HG02623 (cell line): ENCODE measurements at regions not wholly inside any gene's neighbourhood (a gene's known extent, or its start where the extent isn't known, plus 50 kb on each side); places are given as distances from the start of the nearest gene placed in this dataset.
"Not testable (repeated sequence)": the region's sequence is repeated elsewhere in the genome, so short reads cannot be mapped to it uniquely, and the experiment has no call there.

Source experiments
- ATAC-seq: cut with Tn5 transposase; IDR thresholded peaks from one replicate; pipeline ENCODE4 v1.9.1; 2021; ENCODE audit warnings: moderate library complexity; ENCODE audit not compliant: unreplicated experiment

DNA sequence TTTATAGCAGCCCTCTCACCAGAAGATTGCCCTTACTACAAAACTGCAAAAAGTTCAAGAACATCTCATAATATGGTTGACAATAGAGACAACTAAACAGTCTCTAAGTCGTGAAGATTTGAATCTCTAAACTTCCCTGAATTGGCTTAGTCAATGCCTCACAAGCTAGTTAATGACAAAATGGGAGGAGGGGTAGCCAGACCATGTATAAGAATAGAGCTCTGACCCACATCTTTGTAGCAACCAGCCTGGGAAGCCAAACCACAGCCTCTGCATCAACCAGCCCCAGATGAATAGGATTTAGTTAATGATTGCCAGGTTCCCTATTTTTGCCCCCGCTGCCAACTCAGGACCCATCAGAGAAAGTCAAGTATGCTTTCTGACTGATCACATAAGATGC is 1265.9 kb upstream of the PCDH10 start:
- ATAC-seq, result not testable (repeated sequence)

GRCh38 chr4:131925662-131926061 is 1223.4 kb upstream of the PCDH10 start:
- not testable (repeated sequence) for ATAC-seq

- ATAC-seq, result not testable (repeated sequence)
Measured at GRCh38 chr4:131967646-131968045, 1181.4 kb upstream of the PCDH10 start.

DNA sequence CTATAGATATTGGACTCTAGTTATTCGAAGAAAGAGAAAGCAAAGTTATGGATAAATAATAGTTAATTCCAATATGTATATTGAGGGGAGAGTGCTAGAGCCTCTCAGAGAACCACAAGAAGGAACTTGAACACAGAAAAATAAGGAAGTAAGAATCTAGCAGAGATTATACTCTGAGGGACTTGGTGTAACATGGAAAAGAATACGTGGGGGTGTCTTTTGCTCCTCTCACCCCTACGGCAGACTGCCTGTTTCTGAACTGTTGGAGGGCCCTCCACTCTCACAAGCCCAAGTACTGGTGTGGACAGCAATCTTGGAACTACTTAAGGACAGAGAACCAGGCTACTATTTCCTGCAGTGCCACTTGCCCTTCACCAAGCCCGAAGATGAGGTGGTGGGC is 1174.4 kb upstream of the PCDH10 start:
- no peak for ATAC-seq

GRCh38 chr4:131975276-131976132 is 1173.6 kb upstream of the PCDH10 start:
- not testable (repeated sequence) for ATAC-seq

DNA sequence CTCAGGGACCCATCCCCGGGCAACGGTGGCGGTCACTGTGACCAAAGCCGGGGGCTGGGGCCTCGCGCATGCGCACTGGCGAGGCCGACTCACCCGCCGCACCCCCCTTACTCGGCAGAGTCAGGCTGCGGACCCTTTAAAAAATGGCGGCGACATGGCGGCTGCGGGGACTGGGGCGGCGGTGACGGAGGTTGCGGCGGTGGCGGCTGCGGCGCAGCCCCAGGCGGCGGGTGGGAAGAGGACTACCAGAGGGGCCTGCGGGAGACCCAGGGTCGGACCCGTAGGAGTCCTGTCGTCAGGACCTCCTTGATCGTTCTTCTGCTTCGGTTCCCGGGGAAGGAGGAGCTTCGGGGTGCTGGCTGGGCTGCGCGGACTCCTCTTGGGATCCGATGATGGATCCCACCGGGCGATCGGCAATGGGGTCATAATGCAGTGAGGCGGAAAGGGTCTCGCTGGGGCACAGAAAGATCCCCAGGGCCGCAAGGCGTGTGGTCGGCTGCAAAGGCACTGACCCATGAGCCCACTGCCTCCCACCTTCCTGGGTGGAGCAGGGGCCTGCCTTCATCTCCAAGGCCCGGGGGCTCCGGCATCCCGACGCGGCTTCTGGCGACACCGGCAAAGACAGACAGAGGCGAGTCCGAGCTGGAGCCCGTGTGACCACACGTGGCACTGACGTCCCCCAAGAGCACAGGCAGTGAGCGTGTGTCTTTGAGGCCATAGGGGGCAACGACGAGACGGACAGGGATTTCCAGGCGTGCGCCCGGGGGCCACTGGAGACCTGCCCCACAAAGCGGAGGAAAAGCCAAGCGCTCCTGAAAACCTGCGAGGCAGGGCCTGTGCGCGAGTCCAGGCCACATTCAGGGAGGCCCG is 1172.7 kb upstream of the PCDH10 start:
- ATAC-seq, result not testable (repeated sequence)

DNA sequence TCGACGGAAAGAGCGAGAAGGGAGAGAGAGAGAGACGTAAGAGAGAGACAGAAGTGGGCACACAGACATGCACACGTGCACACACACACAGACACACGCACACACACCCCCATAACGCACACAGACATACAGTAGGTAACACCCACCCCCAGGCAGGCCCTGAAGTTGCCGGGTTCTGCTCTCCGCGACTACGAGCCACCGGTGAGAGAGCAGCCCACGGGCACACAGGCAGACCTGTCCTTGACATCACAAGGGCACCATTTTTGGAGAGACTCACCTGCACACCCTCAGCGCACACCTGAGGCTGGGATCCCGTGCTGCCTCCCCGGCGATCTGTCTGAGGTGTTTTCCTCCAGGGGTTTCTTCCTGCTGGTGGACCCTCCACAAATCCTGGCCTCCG is 1171.0 kb upstream of the PCDH10 start:
- no peak for ATAC-seq

- ATAC-seq, result no peak
Measured at GRCh38 chr4:131989576-131989975, 1159.5 kb upstream of the PCDH10 start.

- no peak for ATAC-seq
Measured at GRCh38 chr4:132001542-132001941, 1147.6 kb upstream of the PCDH10 start.

- no peak for ATAC-seq
Measured at GRCh38 chr4:132003593-132003992, 1145.5 kb upstream of the PCDH10 start.

DNA sequence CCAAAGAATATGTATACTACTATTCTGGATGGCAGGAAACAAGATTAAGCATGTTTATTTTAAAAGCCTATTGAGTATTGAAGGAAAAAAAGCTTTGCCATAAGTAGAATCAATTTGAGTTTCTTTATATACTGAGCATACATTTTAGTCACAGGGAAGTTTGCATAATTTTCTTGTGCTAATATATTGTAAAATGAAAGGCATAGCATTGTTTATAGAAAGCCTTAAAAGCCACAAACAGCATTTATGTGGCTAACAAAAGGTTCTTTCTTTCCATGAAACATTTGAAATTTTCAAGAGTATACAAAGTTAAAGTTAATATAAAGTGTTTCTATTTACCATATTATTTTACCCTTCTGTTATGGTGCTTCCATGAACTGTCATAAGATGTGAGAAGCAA is 1133.8 kb upstream of the PCDH10 start:
- no peak for ATAC-seq

DNA sequence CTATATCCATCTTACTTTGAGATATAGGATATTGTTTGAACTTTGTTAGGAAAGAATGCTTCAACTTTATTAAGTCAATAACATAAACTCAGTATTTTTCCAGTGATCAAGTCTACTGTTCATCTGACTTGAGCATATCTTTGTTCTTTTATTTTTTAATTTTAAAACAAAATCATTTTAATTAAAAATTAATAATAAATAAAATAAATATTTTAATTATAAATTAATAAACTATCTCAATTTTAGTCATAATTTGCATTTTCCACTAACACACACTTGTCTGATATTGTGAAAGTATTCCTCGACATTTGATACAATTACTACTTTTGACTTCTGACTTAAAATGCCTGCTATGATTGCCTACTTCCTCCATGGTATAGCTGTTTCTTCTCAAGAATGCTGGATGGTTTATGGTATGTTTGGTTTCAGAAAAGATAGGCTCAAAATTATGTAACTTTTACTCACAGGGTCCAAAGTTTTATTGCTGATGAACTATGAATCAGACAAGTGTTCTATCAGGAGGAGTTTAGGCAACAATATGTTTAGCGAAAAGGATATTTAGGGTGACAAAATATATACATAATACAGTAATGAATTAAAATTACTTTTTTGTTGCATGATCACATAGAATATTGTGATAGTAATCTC is 1132.3 kb upstream of the PCDH10 start:
- no peak for ATAC-seq

- no peak for ATAC-seq
Measured at GRCh38 chr4:132026166-132026565, 1122.9 kb upstream of the PCDH10 start.

DNA sequence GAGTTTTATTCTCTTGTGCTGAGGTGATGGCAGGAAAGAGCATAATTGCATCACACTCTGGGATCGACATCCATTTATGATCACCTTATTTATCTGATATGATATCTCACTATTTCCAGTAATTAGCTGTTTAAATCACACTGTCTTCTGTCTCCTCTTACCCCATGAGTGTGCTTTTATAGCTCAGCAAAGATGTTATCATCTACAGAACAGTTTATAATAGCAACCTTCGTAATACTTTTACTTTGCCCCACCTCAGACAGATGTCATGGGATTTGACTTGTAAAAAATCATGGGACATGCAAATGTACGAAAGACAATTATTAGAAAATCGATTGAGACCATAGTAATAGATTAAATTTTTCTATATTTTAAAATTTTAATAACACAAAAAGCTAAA is 1122.3 kb upstream of the PCDH10 start:
- no peak for ATAC-seq

DNA sequence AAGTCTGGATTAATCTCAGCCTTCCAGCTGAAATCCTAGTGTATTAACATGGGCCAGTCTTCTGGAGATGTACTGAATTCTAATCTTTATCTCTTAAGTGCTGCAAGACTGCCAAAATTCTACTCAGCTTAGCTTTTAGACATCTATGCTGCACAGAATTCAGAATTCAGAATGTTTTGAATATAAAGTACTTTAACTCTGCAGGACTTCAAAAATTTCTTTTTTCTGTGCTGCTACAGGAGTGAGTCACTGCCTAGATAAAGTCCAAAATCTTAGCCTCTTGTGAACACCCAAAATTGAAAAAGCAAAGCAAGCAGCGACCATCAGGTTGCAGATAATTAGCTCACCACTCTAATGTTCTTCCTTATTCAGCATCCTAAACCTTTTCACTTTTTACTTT is 1092.6 kb upstream of the PCDH10 start:
- no peak for ATAC-seq

- ATAC-seq, result no peak
Measured at GRCh38 chr4:132059227-132059626, 1089.9 kb upstream of the PCDH10 start.

- no peak for ATAC-seq
Measured at GRCh38 chr4:132062611-132063239, 1086.4 kb upstream of the PCDH10 start.

DNA sequence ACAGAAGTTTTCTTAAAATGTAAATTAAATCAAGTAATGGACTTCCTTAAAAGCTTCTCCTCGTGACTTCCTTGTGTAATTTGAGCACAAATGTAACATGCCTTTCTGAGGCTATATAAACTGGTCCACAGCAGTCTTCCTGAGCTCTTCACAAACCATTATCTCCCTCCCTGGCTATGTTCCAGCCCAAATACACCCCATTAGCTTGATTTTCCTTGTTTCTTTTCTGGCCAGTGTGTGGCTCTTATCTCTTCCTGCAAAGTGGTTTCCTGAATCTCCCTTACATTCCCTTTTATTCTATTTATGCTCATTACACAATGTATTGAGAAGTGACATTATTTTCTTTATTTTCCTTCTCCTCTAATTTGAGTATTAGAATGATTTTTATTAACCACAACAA is 1085.3 kb upstream of the PCDH10 start:
- ATAC-seq, result no peak

- ATAC-seq, result no peak
Measured at GRCh38 chr4:132065940-132066495, 1083.1 kb upstream of the PCDH10 start.

GRCh38 chr4:132071815-132072214 is 1077.3 kb upstream of the PCDH10 start:
- no peak for ATAC-seq

DNA sequence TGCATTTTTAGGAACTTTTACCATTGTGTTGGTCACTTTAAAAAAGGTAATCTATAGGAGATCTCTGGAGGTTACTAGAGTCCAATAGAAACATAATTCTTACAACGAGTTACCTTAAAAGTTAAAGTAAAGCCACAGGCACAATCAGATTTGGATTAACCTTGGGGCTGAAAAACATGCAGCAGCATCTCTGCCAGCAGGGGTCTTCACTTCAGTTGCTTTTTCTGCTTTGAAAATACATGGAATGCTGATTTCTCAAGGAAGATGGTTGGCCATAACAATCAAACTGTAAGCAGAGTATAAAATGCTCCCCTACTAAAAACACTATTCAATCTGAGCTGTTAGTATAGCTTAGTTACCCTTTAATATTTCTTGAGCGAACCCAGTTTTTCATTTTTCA is 1072.3 kb upstream of the PCDH10 start:
- no peak for ATAC-seq
